GM19397 (cell line): ENCODE measurements at regions not wholly inside any gene's neighbourhood (a gene's known extent, or its start where the extent isn't known, plus 50 kb on each side); places are given as distances from the start of the nearest gene placed in this dataset.

ENCODE experiments used
- ATAC-seq: cut with Tn5 transposase; IDR thresholded peaks from one replicate; pipeline ENCODE4 v1.9.1; 2021; ENCODE audit warnings: mild to moderate bottlenecking, moderate library complexity; ENCODE audit not compliant: unreplicated experiment

DNA sequence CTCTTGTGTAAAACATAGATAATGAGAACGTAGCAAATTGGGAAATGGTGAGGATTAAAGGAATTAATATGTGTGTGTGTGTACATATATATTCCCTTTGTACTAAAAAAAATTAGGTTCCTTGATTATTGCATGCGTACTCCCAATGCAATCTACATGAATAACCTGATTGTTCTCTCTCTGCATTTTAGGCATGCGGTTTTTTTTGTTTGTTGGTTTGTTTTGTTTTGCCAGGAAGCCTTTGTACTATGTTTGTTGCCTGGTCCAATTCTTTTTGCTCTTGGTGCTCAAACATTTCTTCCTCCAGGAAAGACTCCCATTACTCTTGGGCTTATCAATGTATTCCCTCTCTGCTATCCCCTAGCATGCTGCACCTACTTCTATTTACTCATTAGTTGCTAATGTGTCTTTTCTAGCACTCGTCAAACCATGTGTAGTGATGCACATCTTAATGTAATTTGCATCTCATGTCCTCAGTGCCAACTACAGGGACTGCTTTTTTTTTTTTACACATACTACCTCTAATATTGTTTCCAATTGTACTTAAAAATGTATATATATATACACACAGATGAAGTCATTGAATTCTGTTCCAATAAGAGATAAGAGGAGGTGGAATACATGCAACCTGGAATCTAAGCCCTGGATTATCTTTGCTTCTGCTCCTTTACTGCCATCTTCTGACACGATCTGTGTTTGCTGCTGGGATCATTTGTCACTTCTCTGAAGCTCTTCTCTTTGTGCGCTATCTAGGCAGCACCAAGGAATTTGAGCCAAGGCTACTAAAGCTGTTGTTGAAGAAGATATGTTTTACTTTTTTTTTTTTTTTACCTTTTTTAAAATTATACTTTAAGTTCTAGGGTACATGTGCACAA is 197.2 kb upstream of the ANO3 start:
- no peak for ATAC-seq

DNA sequence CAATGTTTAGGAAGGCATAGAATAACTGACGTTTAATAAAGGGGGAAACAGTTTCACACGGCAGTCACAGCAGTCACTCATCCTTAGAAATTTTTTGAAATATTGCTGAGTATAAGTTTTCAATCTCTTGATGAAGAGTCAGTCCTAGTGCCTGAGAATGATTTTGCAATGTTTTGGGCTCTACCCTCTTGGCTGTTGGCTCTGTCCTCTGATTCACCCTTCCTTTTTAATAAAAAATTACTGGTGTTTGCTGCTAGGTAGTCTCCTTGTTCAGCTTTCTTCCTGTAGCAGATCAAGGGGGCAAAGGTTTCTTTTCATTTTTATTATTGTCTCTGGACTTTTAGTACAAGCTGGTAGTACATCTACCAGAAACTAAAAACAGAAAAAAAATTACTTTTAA is 194.3 kb upstream of the ANO3 start:
- ATAC-seq: no peak

DNA sequence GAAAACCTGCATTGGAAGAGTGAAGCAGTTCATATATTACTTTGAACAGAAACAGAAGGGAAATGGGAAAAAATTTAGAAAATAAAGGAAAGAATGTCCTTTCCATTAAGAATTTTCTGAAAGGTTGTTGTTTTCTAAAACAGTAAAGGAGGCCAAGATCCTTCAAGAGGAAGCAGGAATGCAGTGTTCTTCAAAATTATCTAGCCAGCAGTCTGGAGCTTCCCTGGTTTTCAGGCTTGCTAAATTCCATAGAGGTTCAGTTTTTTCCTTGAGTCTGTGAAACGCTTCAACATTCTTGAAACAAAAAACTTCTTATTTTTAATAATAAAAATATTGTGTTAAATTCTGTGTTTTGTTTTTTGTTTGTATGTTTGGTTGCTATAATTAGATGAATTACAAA is 189.0 kb upstream of the ANO3 start:
- no peak for ATAC-seq

DNA sequence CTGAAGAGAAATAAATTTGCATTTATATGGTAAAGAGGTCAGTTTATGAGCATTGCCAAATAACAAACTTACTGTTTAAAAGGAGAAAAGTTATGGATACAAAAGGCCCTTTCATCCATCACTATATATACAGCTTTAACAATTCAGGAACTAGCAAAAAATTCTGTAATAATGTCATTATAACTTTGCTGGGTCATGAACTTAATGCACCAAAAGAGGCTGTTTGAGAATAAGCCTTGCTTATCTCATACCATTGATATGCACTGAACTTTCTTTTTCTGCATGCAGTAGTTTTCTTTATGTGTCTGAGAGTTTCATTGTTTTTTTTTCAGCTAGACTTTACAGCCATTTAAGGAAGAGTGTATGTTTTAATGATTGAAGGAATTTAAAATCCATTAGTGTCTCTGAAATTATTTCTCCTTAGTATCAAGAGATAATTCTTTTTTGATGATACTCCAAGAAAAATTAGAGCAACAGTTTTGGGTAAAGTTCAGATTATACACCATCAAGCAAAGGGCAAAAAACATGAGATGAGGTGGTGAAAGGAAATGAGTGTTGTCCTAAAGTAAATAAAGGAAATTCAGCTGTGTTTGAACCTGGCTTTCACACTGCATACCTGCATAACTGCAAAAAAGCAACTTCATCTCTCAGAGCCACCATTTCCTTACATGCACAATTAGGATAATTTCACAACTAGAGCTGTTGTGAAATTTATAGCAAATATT is 188.2 kb upstream of the ANO3 start:
- ATAC-seq: no peak

DNA sequence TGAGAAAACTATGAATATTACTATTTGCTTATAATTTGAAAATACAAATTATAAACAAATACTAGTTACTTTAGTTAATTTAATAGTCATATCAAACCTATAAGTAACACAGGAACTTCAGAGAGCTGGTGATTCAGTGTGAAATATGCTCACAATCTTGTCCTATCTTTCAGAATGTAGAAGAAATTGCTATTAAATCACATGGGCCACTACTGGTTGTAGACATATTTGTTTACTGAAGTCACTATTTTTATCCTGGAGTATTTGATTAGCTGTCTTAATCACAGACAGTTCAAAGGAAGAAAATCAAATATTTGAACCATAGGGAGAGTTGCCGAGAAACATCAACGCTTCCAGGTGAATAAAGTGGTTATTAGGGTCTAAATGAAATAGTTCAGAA is 187.6 kb upstream of the ANO3 start:
- no peak for ATAC-seq

DNA sequence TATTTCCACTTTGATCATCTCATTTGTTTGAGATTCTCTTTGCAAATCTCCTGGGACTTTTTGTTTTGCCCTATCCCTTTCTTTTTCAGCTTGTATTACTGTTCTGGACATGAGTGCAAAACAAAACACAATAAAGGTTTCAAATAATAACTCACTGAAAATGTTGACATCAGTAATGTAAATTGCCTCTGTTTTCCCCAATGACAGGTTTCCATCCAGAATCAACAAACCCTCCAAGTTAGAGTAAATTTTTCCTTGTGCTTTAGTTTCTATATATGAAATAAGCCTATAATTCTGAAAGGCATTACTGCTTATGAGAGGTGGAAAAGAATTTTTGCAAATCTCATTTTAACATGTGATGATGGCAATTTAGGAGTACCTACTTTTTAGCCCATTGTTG is 187.0 kb upstream of the ANO3 start:
- no peak for ATAC-seq

DNA sequence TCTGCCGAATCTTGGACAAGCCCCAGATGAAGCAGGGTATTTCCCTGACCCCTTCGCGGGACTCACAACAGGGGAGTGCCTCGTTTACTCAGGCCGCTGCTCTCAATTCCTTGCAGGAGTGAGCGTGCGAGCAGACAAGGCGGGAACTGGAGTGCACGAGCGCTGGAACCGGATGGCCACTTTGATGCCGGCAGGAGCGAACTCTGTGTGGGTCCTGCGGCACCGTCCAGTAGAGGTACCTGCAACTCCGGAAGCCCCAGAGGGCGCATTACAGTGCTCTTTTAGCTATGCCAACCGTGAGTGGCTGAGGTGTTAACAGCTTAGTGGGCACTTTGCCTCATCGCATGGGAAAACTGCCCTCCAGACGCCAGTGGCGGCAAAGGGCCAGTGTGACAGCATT is 182.3 kb upstream of the ANO3 start:
- no peak for ATAC-seq

DNA sequence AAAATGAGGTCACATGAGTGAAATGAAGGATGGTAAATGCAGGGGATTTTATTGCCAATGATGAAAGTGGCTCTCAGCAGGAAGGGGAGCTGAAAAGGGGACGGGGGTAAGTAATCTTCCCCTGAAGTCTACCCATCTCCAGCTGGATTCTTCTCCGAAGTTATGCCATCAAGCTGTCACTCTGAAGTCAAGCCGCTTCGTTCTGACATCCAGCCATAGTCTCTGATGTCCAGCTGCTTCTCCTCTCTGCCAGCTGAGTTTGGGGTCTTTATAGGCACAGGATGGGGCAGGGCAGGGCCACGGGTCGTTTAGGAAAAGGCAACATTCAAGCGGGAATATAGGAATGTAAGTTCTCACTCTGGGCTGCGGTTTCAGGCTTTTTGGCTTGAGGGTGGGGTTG is 181.9 kb upstream of the ANO3 start:
- ATAC-seq: no peak

DNA sequence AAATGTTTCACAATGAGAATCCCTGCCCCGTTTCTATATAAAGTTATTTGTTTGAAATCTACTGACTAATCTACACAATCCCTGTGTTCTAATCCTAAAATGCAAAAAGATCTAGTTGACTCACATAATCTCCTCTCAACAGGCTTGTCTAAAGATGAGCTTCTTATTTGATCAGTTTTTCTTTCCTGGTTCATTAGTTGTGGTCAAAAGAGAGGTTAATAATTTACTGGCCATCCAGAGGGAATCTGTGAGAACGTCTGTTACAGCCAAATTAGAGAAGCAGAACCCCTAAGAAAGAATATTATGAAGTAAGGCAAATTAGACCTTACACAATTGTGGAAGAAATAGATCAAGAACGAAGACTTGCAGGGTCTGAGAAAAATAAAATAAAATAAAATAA is 173.7 kb upstream of the ANO3 start:
- no peak for ATAC-seq

DNA sequence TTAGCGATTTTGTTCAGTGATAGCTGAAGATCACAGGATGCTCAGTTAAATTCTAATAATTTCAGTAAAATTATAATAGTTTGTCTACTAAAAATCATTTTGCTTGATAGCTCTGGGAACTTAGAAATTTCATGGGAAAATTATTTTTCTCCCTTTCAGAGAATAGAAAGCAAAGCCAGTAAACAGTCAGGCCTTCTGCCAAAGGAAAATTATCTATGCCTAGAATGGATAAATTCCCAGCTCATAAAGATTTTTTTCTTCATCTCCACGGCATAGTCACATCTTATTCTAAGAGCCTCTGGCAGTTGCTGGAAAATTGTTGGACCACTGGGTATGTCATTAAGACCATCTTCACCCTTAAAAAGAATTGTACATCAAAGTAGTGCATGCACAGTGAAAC is 169.6 kb upstream of the ANO3 start:
- ATAC-seq: no peak

DNA sequence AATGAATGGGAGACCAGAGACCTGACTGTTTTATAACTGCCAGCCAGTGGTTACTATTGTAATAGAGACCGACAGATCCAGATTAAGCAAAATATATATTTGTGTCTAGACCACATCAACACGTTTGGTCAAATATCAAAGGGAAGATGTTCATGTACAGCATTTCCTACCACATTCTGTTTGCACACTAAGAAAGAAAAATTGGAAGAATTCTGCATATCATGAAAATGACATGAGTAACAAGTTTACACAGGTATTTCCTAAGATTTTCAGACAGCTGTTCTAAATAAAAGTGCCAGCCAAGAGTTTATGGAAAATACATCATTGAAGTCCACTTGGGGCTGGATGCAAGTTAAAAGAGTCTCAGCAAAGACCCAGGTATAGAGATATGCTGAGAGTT is 145.5 kb upstream of the ANO3 start:
- no peak for ATAC-seq

DNA sequence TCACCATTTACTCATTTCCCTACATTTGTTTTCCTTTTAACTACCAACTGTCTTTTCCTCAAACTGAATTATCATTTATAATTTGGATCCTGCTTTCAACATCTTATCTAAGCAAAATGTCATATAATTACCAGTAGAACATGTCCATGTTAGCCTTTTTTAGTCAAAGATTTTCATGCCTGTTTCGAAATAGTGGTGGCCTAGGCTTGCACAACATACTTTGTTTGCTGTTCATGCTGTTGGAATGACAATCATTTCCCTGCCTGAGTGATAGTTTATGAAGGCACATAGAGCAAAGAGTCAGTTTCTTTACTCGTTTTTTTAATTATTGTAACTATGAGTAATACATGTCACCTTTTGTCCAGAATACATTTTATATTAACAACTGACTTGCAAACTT is 144.3 kb upstream of the ANO3 start:
- ATAC-seq: no peak

DNA sequence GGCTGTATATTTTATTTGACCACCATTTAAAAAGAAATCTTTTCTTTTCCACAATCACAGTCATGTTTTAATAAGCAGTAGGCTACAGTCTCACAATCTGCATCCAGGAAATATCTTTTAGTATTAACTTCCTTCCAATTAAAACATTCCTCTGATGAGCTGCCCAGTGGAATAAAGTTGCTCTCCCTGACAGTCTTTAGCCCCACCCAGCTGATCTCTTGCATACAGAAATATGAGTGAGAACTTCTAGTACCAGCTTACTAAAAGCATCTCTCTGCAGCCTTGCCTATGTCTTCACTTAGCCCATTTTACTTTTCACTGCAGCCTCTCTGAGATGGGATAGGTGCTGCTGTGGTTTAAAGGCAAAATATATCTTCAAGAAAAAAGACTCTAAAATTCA is 143.4 kb upstream of the ANO3 start:
- no peak for ATAC-seq

DNA sequence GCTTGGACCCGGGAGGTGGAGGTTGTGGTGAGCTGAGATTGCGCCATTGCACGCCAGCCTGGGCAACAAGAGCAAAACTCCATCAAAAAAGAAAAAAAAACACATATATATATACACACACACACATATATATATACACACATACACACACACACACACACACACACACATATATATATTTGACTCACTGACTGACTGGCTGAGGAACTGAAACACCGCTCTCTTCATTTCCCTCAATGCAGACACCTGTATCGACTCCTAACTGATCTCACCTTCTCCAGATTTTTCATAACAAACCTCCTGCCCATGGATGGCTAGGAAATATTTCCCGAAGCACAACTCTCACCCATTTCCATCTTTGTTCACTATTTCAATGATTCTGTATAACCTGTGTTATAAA is 140.7 kb upstream of the ANO3 start:
- ATAC-seq: no peak

DNA sequence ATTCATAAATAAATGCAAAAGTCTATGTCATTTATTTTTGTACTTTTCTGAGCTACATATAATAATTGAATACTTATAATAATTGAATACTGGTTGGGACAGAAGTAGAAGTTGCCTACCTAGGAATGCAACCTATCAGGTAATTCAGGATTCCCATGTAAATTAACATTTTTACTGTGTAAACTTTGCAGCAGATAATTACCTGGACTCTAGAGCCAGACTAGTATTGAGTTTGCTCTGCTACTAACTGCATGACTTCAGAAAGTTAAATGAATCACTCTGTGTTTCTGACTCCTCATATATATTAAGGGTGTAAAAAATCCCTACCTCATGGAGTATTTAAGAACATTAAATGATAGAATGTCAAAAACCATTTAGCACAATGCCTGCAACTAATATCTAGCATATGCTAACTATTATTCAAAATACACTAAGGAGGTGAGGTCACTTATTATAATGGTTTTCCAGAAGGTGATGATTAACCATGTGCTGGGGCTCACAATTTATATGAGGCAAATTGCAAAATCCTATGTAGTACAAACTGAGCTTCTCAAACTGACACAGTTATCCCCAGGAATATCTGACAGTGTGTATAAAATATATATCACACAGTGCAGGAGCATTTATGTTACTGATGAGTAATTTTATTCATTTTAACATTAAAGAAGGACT is 138.1 kb upstream of the ANO3 start:
- ATAC-seq: no peak

DNA sequence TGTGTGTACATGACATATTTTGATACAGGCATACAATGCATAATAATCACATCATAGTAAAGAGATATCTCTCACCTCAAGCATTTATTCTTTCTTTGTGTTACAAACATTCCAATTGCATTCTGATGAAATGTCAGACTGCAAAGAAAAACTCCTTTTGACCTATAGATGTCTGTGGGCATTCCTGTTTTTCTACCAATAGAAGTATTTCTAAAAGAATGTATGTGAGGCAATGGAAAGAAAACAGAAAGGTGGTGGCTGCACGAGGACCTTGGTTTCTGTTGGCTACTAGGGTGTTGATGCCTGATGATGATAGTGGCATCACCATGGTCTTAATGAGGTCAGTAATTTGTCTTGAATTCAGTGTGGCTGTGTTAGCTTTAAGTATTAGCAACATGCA is 137.0 kb upstream of the ANO3 start:
- no peak for ATAC-seq

DNA sequence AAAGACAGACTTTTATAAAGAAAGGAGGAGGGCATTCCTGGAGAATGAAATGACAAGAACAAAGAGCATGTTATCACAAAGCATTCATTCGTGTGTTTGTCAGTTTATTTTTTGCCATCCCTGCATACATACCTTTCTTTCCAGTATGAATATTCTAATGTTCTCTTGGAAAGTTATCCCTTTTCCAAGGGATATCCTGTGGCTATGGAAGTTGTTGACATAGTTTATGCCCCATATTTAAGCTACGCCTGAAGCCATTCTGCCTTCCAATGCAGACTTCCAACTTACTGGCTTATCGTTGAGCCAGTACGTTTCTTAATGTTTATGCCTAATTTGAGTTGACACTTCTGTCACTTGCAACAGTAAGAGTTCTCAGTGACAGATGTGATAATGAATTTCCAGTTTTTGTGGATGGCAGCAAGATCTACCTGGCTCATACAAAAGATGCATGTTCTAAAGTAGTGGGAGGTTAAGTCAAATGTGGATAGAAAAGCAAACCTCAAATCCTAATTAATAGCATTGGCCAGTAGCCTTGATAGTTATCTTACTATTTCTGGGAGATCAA is 133.3 kb upstream of the ANO3 start:
- no peak for ATAC-seq

DNA sequence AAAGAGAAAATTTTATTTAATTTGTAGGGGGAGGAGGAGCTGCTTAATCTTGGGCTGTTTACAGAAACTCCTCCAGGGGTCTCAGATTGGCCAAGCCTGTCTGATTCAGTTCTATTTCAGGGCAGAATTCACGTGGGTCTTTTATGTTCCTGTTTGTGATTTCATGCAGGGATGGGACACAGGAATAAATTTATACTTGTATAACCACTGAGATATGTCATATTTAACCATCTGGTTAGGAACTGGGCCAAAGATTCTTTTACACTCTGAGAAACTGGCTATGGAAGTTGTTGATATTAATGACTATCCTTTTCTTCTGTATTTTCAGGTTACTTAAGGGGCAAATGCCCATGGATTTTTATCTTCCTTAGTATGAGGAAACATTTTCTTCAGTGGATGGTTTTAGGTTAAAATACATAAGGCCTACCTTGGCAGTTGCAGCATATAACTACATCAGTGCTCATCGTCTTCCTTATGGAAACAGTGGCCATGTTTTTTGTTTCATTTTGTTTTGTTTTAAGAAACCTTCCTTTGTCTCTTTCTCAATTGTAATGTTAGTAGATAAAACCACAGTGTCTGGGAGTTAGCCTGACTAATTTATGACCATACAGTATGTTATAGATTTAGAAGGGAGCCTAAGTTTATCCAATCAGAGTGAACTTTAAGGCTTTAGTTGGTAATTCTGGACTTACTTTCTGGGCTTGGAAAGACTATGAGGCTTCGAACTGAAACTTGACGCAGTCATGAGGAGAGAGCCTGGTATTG is 132.4 kb upstream of the ANO3 start:
- ATAC-seq: no peak

DNA sequence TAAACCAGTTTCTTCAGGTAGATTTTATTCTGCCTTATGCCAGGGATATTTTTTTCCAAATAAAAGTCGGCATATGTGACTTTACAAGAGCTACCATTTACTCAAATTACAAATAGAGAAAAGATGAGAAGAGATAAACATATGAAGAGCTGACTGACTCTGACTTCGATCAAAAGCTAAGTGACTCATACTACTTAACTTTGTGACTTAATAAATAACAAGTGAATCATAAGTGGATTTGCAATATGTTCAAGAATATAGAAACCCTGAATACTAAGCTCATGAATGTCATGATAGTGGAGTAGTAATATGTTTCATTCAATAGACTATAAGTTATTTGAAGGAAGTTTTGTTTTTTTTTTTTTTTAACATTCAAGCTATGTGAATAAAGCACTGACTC is 130.5 kb upstream of the ANO3 start:
- no peak for ATAC-seq

DNA sequence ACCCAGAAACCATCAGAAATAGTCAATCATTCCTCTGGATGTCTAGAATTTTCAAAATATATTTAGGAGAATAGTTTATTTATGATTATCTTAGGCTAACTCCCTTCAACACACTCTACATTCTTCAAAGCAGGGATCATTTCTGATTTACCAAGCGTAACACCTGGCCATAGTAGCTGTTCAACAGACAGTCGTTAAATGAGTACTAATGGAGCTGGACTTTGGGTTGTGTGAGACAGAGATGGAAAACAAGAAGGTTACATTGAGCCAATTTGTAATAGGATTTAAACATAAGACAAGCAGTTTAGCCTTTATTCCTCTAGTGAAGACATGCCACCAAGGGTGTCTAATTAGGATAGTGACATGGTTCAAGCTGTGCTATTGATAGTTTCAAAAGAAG is 129.2 kb upstream of the ANO3 start:
- ATAC-seq: no peak

DNA sequence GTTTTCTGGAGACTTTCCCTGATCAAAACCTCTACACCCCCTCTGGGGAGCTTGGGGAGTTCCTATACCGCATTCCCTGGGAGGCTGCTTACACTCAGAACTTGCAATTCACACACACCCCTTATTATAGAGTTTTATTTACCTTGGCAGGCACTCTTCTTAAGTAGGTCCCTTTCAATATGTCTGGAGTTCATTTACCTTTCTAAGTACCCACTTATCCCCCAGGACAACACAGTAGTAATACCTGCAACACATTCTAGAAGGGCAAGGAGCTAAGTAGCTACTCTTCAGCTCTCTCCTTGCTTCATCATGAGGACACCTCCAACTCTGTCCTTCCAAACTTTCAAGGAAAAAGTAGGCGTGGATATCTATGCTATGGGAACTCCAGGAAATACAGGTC is 127.8 kb upstream of the ANO3 start:
- ATAC-seq: no peak
